GM12878 (cell line): ENCODE measurements at regions not wholly inside any gene's neighbourhood (a gene's known extent, or its start where the extent isn't known, plus 50 kb on each side); places are given as distances from the start of the nearest gene placed in this dataset.

Source experiments
- ATAC-seq: fragments of 200-7000 bp; cut with Tn5 transposase; 3 replicates; pipeline ENCODE4 v1.9.1; 2020; ENCODE audit warnings: mild to moderate bottlenecking, moderate library complexity
- BruUV-seq: library from RNA; stranded (reverse); fragments of 400-500 nt; replicated peaks from 2 replicates; lab custom pipeline; 2021; lab: Mats Ljungman, UMichigan
- CTCF ChIA-PET: fragments of 300-600 bp; sonication (Branson Sonifier 250); formaldehyde crosslinking; extraction: SDS; loops from one replicate; lab custom pipeline; 2021; ENCODE audit warnings: inconsistent platforms; lab: Yijun Ruan, JAX
- POLR2A ChIA-PET: fragments of 350-600 bp; formaldehyde crosslinking; extraction: SDS; loops from one replicate; lab custom pipeline; 2021; ENCODE audit warnings: inconsistent platforms; lab: Charles Lee
- RAD21 ChIA-PET: fragments of 300-600 bp; sonication (Branson Sonifier 250); formaldehyde crosslinking; loops from one replicate; lab custom pipeline; 2023; ENCODE audit warnings: antibody characterized with exemption; ENCODE audit not compliant: unreplicated experiment; lab: Charles Lee
- SMC1A ChIA-PET: fragments of 300-600 bp; sonication (Branson Sonifier 250); formaldehyde crosslinking; loops from one replicate; lab custom pipeline; 2023; ENCODE audit not compliant: unreplicated experiment, uncharacterized antibody; lab: Charles Lee
- DNase-seq: peaks from one replicate; pipeline ENCODE4 v3.0.0-alpha.2; 2011; ENCODE audit warnings: low read depth, low spot score
- FAIRE-seq: peaks from 3 replicates; lab custom pipeline; 2011; peaks lifted over from hg19 to GRCh38; lab: Jason Lieb, UNC
- H2AFZ ChIP-seq: 2 replicates; pipeline ENCODE4 v1.6.0; 2011; ENCODE audit warnings: low read depth, low read length, control low read depth; ENCODE audit not compliant: control insufficient read depth
- H3K27ac ChIP-seq: 2 replicates; pipeline ENCODE4 v1.5.1; 2011; ENCODE audit warnings: control low read depth; ENCODE audit not compliant: control insufficient read depth, insufficient read depth
- H3K27me3 ChIP-seq, 2 experiments: replicated peaks in 1 of 2; 2 replicates each; pipeline versions ENCODE4 v1.6.0 to v1.6.1; 2011; ENCODE audit warnings: low read length in 1 of 2; ENCODE audit not compliant: control insufficient read depth in 2 of 2, insufficient read depth in 2 of 2
- H3K36me3 ChIP-seq, 2 experiments: 2 replicates each; pipeline ENCODE4 v1.5.1; 2011; ENCODE audit warnings: low read length in 1 of 2; ENCODE audit not compliant: control insufficient read depth in 2 of 2, insufficient read depth in 2 of 2
- H3K4me1 ChIP-seq: 2 replicates; pipeline ENCODE4 v1.6.1; 2011; ENCODE audit warnings: mild to moderate bottlenecking, low read length, moderate library complexity, mixed read lengths; ENCODE audit not compliant: control insufficient read depth, insufficient read depth
- H3K4me2 ChIP-seq: 2 replicates; pipeline ENCODE4 v1.6.0; 2011; ENCODE audit warnings: control low read depth; ENCODE audit not compliant: control insufficient read depth, insufficient read depth
- H3K4me3 ChIP-seq: fragments of 200-600 bp; sonication (generic); 2 replicates; pipeline ENCODE4 v1.5.1; 2016
- H3K79me2 ChIP-seq: 2 replicates; pipeline ENCODE4 v1.6.0; 2011; ENCODE audit warnings: low read length; ENCODE audit not compliant: control insufficient read depth, insufficient read depth
- H3K9ac ChIP-seq: 2 replicates; pipeline ENCODE4 v1.8.0; 2011; ENCODE audit warnings: low read length, control low read depth, mixed read lengths; ENCODE audit not compliant: control insufficient read depth, insufficient read depth
- H3K9me3 ChIP-seq: replicated peaks from 3 replicates; pipeline ENCODE4 v1.5.1; 2011; ENCODE audit warnings: mild to moderate bottlenecking, low read length; ENCODE audit not compliant: control insufficient read depth, insufficient read depth
- H4K20me1 ChIP-seq: 2 replicates; pipeline ENCODE4 v1.6.0; 2011; ENCODE audit not compliant: control insufficient read depth, insufficient read depth
- JUND ChIP-seq: IDR thresholded peaks from 2 replicates; pipeline ENCODE4 v1.6.1; 2012; ENCODE audit warnings: low read depth, mild to moderate bottlenecking, low read length, improper control_type of control experiment, moderate library complexity
- RAD51 ChIP-seq: fragments of 450-650 bp; IDR thresholded peaks from 2 replicates; pipeline ENCODE4 v1.6.1; 2016; ENCODE audit warnings: moderate library complexity, mild to moderate bottlenecking, inconsistent platforms
- RCOR1 ChIP-seq: conservative IDR thresholded peaks from 2 replicates; pipeline ENCODE4 v1.6.1; 2012; ENCODE audit warnings: low read depth, low read length, improper control_type of control experiment
- ZBTB40 ChIP-seq: fragments of 450-650 bp; IDR thresholded peaks from 2 replicates; pipeline ENCODE4 v1.6.1; 2016; ENCODE audit warnings: mild to moderate bottlenecking, moderate library complexity, borderline replicate concordance
- WGBS: methylation state at CpG from one replicate; pipeline ENCODE4 v1.1.6; 2016; ENCODE audit warnings: low lambda C conversion rate; ENCODE audit not compliant: insufficient replicate concordance, insufficient coverage; ENCODE audit errors: missing lambda C conversion rate; 5-methylcytosine and 5-hydroxymethylcytosine counted together
- in situ Hi-C: fragments of 300-500 bp; cut with MboI; formaldehyde crosslinking; loops from 9 replicates; pipeline ENCODE4 v1.14.3; 2018; ENCODE audit warnings: mixed read lengths
- intact Hi-C: fragments of 100-400 bp; cut with micrococcal nuclease; formaldehyde crosslinking; loops from one replicate; pipeline ENCODE4 v1.14.2; 2022; ENCODE audit not compliant: unreplicated experiment
- TF ChIP-seq, protein P1 (sequence below): fragments of 450-650 bp; IDR thresholded peaks from 2 replicates; pipeline ENCODE4 v1.6.1; 2014; ENCODE audit warnings: mild to moderate bottlenecking

GRCh38 chr10:2519139-2519538 lies 548.2 kb upstream of the PFKP start:
- H3K27ac ChIP-seq = no peak overlapping the region
- no peak overlapping the region for H3K9ac ChIP-seq
- DNase-seq (no peak), FAIRE-seq (no peak), ATAC-seq (no peak)
- no peaks in the 10 kb centered on the region for H3K9me3 ChIP-seq
- ChIA-PET CTCF (no interaction called here), SMC1A (no interaction called here), RAD21 (no interaction called here), POLR2A (no interaction called here)
- no peaks in the 10 kb centered on the region for H4K20me1 ChIP-seq
- H3K36me3 ChIP-seq = no peaks in the 10 kb centered on the region
- no peaks in the 10 kb centered on the region for H3K4me1 ChIP-seq
- H2AFZ ChIP-seq = no peak overlapping the region
- no TSS peak for BruUV-seq
- H3K79me2 ChIP-seq = no peaks in the 10 kb centered on the region
- in situ Hi-C loops (no loop called here), intact Hi-C loops (no loop called here)
- WGBS = 30% methylated on average over 8 of the region's 8 CpGs
- H3K4me2 ChIP-seq = no peak overlapping the region
- TF ChIP-seq ZBTB40 (no peak), RAD51 (no peak), JUND (no peak), RCOR1 (no peak)
- TF ChIP-seq, protein P1, sequence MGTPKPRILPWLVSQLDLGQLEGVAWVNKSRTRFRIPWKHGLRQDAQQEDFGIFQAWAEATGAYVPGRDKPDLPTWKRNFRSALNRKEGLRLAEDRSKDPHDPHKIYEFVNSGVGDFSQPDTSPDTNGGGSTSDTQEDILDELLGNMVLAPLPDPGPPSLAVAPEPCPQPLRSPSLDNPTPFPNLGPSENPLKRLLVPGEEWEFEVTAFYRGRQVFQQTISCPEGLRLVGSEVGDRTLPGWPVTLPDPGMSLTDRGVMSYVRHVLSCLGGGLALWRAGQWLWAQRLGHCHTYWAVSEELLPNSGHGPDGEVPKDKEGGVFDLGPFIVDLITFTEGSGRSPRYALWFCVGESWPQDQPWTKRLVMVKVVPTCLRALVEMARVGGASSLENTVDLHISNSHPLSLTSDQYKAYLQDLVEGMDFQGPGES = no peak
- H3K4me3 ChIP-seq = no peak overlapping the region
- no peaks in the 10 kb centered on the region for H3K27me3 ChIP-seq
